Sigmoid colon (tissue), 6 donors: ENCODE measurements at regions not wholly inside any gene's neighbourhood (a gene's known extent, or its start where the extent isn't known, plus 50 kb on each side); places are given as distances from the start of the nearest gene placed in this dataset.

Experiments
- DNase-seq: peaks from one replicate; pipeline ENCODE4 v3.0.0-alpha.2; 2019
- H3K27ac ChIP-seq, 4 donors: fragments of 200-600 bp; sonication (generic); one replicate each; pipeline ENCODE4 v1.5.1; 2016 to 2019; ENCODE audit warnings: mild to moderate bottlenecking in 1 of 4
- H3K27me3 ChIP-seq, 3 donors: fragments of 200-600 bp; sonication (generic); one replicate each; pipeline ENCODE4 v1.5.1; 2019; ENCODE audit warnings: mild to moderate bottlenecking in 1 of 3
- H3K36me3 ChIP-seq, 4 donors: fragments of 200-600 bp; sonication (generic); one replicate each; pipeline ENCODE4 v1.5.1; 2016 to 2019
- H3K4me1 ChIP-seq, 4 donors: fragments of 200-600 bp; sonication (generic); one replicate each; pipeline ENCODE4 v1.5.1; 2017 to 2019
- H3K4me3 ChIP-seq, 4 donors: fragments of 200-600 bp; sonication (generic); one replicate each; pipeline ENCODE4 v1.5.1; 2017 to 2019; ENCODE audit warnings: mild to moderate bottlenecking in 2 of 4, moderate library complexity in 1 of 4
- H3K9me3 ChIP-seq, 4 donors: fragments of 200-600 bp in 3 of 4; sonication (generic) in 3 of 4; one replicate each; pipeline versions ENCODE4 v1.5.1 to v1.6.1; 2013 to 2019
- EP300 ChIP-seq, 4 donors: sonication (generic); formaldehyde crosslinking; IDR thresholded peaks; one replicate each; pipeline ENCODE4 v1.6.1; 2017; ENCODE audit warnings: antibody characterized with exemption in 4 of 4
- POLR2A ChIP-seq, 2 donors: fragments of 450-650 bp; IDR thresholded peaks; one replicate each; pipeline ENCODE4 v1.6.1; 2016; ENCODE audit warnings: antibody characterized with exemption in 2 of 2, mild to moderate bottlenecking in 2 of 2, moderate library complexity in 2 of 2
- POLR2AphosphoS5 ChIP-seq, 4 donors: sonication (generic); formaldehyde crosslinking; IDR thresholded peaks; one replicate each; pipeline ENCODE4 v1.6.1; 2017; ENCODE audit warnings: antibody characterized with exemption in 4 of 4
- WGBS, 2 donors: extraction: QIAGEN DNeasy Blood & Tissue Kit; methylation state at CpG; one replicate each; pipeline ENCODE4 v1.1.7; 2013; 5-methylcytosine and 5-hydroxymethylcytosine counted together
- intact Hi-C: fragments of 100-400 bp; cut with DNase I; formaldehyde crosslinking; loops from one replicate; pipeline ENCODE4 v1.15.1; 2023
- TF ChIP-seq, protein P1 (sequence below), 4 experiments: fragments of 450-650 bp in 3 of 4; fragments of 200-600 bp in 1 of 4; IDR thresholded peaks; one replicate each; pipeline ENCODE4 v1.5.1; 2016 to 2019; ENCODE audit warnings: antibody characterized with exemption in 4 of 4, mild to moderate bottlenecking in 3 of 4, moderate library complexity in 2 of 4
- donor health status: healthy with polysubstance abuse.
- donor health status: healthy.

DNA sequence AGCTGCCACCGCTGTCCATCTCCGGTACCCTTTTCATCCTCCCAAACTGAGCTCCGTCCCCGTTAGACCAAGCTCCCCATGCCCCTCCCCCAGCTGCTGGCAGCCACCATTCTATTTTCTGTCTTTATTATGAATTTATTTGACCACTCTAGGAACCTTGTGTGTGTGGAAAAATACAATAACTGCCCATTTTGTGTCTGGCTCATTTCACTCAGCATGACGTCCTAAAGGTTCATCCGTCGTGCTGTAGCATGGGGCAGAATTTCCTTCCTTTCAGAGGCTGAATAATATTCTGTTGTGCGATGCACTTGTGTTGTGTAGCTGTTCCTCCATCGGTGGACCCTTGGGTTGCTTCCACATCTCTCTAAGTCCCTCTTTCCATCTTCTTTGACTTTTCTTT lies 263.1 kb downstream of the SEC14L1 start:
- Histone ChIP-seq H3K4me3 (no peak overlapping the region), H3K27me3 (no peaks in the 10 kb centered on the region), H3K36me3 (peaks cover 0 to 13% (median 9%) of the 10 kb centered on the region in 4 donors), H3K27ac (peak overlapping the region; percentile 96 to 100 (median 98)), H3K9me3 (no peaks in the 10 kb centered on the region), H3K4me1 (peaks cover 0 to 96% (median 88%) of the 10 kb centered on the region in 4 donors)
- intact Hi-C loops: no loop called here
- DNase-seq: no peak
- peak in 3 of 4 donors; percentile 42 to 54 (median 44) for TF ChIP-seq POLR2AphosphoS5 (IDR thresholded peaks at IDR 0.05)
- peak in 2 of 4 donors; percentile 13 to 47 for TF ChIP-seq EP300 (IDR thresholded peaks at IDR 0.05)
- TF ChIP-seq POLR2A (IDR thresholded peaks at IDR 0.05): no peak
- TF ChIP-seq, protein P1, sequence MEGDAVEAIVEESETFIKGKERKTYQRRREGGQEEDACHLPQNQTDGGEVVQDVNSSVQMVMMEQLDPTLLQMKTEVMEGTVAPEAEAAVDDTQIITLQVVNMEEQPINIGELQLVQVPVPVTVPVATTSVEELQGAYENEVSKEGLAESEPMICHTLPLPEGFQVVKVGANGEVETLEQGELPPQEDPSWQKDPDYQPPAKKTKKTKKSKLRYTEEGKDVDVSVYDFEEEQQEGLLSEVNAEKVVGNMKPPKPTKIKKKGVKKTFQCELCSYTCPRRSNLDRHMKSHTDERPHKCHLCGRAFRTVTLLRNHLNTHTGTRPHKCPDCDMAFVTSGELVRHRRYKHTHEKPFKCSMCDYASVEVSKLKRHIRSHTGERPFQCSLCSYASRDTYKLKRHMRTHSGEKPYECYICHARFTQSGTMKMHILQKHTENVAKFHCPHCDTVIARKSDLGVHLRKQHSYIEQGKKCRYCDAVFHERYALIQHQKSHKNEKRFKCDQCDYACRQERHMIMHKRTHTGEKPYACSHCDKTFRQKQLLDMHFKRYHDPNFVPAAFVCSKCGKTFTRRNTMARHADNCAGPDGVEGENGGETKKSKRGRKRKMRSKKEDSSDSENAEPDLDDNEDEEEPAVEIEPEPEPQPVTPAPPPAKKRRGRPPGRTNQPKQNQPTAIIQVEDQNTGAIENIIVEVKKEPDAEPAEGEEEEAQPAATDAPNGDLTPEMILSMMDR (IDR thresholded peaks at IDR 0.05): no peak
- 75 to 93% methylated on average over 9 of the region's 9 CpGs for WGBS, 2 donors

DNA sequence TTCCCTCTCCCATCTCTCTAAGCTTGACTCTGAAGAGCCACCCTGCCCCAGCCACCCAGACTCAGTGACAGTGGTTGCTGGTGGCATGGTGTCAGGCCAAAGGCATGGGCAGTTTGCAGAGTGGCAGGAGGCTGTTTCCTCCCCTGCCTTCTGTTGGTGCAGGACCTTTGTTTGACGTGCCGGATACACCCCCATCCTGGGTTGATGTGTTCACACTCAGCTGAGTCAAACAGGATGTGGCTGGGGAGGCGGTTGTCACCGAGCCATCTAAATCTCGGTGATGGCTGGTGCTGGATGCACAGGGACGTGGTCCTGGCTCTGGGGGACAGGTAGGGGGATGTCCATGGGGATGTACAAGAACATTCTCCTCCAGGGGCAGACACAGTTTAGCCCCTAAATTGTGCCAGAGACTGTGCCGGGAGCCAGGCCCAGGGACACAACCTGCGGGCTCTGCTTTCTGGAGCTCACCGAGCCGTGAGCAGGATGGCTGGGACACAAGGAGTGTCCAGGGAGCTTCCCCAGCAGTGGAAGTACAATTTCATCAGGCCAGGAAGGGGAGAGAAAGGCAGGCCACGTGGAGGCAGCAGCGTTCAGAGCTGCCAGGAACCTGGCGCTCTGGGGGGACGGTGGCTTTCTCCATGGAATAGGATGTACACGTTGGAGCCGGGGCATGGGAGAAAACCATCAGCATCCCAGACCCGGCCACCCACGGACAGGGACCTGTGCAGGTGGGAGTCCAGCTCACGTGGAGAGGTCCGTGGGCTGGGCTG lies 264.2 kb downstream of the SEC14L1 start:
- 47 to 79% methylated on average over 20 of the region's 20 CpGs for WGBS, 2 donors
- no peak for DNase-seq
- peaks cover 0 to 13% (median 9%) of the 10 kb centered on the region in 4 donors for H3K36me3 ChIP-seq
- peaks cover 0 to 97% (median 92%) of the 10 kb centered on the region in 4 donors for H3K4me1 ChIP-seq
- no peaks in the 10 kb centered on the region for H3K9me3 ChIP-seq
- peak in 2 of 4 donors; percentile 23 to 53 for TF ChIP-seq POLR2AphosphoS5 (IDR thresholded peaks at IDR 0.05)
- TF ChIP-seq POLR2A (IDR thresholded peaks at IDR 0.05): no peak
- no peaks in the 10 kb centered on the region for H3K27me3 ChIP-seq
- no peak overlapping the region for H3K4me3 ChIP-seq
- peak overlapping the region; percentile 96 to 100 (median 98) for H3K27ac ChIP-seq
- intact Hi-C loops: no loop called here

- Histone ChIP-seq H3K27ac (peak overlapping the region; percentile 96 to 100 (median 98)), H3K4me1 (peaks cover 0 to 97% (median 92%) of the 10 kb centered on the region in 4 donors), H3K27me3 (no peaks in the 10 kb centered on the region), H3K9me3 (no peaks in the 10 kb centered on the region), H3K4me3 (no peak overlapping the region), H3K36me3 (peaks cover 0 to 13% (median 9%) of the 10 kb centered on the region in 4 donors)
- no peak for TF ChIP-seq POLR2AphosphoS5 (IDR thresholded peaks at IDR 0.05)
- TF ChIP-seq EP300 (IDR thresholded peaks at IDR 0.05): no peak
- intact Hi-C loops: no loop called here
- 48 to 81% methylated on average over 11 of the region's 11 CpGs for WGBS, 2 donors
- DNase-seq: no peak
Measured at GRCh38 chr17:77405867-77406732, 265.3 kb downstream of the SEC14L1 start.

DNA sequence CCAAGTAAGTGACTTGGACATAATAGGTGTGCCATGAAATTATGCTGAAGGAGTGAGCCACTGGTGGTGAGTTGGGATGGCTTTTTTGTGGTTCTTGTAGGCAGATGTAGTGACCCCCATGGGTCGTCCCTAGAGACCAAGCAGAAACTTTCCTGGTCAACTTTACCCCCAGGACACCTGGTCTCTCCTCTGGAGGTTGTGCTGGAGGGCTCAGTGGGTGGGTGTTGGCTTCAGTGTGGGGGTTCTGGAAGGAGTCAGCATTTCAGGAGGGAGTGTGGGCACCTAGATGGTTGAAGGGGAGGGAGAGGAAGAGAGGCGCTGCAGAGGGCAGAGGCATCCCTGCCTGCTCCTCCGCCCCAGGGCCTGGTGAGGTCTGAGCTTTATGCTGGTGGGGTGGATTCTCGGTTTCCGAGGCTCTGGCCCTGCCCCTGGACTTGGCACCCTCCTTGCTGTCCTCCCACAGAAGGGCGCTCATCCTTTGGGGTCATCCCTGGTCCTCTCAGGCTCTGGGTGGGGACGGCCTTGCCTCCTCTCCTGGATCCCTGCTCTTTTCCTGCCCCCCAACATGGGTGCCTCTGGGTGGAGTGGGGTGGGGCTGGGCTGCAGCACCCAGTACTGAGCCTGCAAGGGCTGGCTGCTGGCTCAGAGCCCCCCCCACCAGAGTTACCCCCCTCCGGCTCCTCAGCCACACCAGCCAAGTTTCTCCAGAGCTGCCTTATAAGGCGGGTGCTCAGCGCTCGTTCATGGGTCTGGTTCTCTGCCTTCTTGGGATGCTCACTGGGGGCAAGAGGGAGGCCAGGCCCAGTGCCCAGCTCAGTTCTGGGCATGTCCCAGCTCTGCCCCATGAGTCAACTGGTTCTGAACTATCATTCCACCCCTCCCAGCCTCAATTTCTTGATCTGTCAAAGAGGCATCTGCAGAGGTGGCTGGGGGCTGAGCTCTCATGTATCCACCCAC lies 266.8 kb downstream of the SEC14L1 start:
- 78 to 92% methylated on average over 11 of the region's 11 CpGs for WGBS, 2 donors

More for the DNA sequence above, 266.8 kb downstream of the SEC14L1 start:
- intact Hi-C loops: no loop called here
- H3K27ac ChIP-seq: peak overlapping the region; percentile 96 to 100 (median 98)
- H3K27me3 ChIP-seq: no peaks in the 10 kb centered on the region
- TF ChIP-seq EP300 (IDR thresholded peaks at IDR 0.05) (peak in 1 of 4 donors; percentile 48), POLR2A (IDR thresholded peaks at IDR 0.05) (peak; percentile 6 to 28), POLR2AphosphoS5 (IDR thresholded peaks at IDR 0.05) (peak; percentile 53 to 71 (median 66))
- TF ChIP-seq, protein P1 (IDR thresholded peaks at IDR 0.05): no peak
- no peak overlapping the region for H3K4me3 ChIP-seq
- no peaks in the 10 kb centered on the region for H3K9me3 ChIP-seq
- peak; percentile 96 for DNase-seq
- H3K36me3 ChIP-seq: peaks cover 0 to 3% (median 1%) of the 10 kb centered on the region in 4 donors
- H3K4me1 ChIP-seq: peaks cover 0 to 95% (median 91%) of the 10 kb centered on the region in 4 donors
